GM18519 (cell line): ENCODE measurements at regions not wholly inside any gene's neighbourhood (a gene's known extent, or its start where the extent isn't known, plus 50 kb on each side); places are given as distances from the start of the nearest gene placed in this dataset.
"Not testable (repeated sequence)": the region's sequence is repeated elsewhere in the genome, so short reads cannot be mapped to it uniquely, and the experiment has no call there.

Experiments used
- ATAC-seq: cut with Tn5 transposase; IDR thresholded peaks from one replicate; pipeline ENCODE4 v1.9.1; 2021; ENCODE audit warnings: mild to moderate bottlenecking, moderate library complexity; ENCODE audit not compliant: unreplicated experiment, low FRiP score

DNA sequence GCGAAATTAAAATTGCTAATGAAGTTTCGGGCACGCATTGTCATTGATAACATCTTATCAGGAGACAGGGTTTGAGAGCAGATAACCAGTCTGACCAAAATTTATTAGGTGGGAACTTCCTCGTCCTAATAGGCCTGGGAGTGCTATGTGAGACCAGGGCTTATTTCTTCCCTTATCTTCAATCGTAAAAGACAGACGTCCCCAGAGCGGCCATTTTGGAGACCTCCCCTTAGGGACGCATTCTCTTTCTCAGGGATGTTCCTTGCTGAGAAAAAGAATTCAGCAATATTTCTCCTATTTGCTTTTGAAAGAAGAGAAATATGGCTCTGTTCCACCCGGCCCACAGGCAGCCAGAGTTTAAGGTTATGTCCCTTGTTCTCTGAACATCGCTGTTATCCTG is 184.7 kb downstream of the OSTF1 start:
- ATAC-seq, result not testable (repeated sequence)

GRCh38 chr9:75274781-75275180 is 186.5 kb downstream of the OSTF1 start:
- no peak for ATAC-seq

GRCh38 chr9:75282047-75282446 is 193.7 kb downstream of the OSTF1 start:
- ATAC-seq, result no peak

DNA sequence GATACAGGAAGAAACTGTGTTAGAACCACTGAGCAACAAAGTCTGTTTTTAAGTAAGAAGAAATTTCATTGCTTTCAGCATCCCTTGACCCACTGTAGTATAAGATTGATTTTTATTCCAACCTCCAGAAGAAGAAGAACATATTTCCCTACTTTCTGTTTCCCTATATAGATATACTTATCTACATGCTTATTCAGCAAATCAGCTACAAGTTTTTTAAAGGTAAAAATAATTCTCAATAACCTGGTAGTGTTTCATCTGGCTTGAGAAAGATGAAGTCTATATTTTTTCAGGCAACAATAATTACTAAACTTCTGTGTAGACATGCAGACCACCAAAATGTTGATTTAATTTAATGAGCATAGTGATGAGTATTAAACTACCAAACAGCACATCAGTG is 201.0 kb downstream of the OSTF1 start:
- ATAC-seq, result no peak

DNA sequence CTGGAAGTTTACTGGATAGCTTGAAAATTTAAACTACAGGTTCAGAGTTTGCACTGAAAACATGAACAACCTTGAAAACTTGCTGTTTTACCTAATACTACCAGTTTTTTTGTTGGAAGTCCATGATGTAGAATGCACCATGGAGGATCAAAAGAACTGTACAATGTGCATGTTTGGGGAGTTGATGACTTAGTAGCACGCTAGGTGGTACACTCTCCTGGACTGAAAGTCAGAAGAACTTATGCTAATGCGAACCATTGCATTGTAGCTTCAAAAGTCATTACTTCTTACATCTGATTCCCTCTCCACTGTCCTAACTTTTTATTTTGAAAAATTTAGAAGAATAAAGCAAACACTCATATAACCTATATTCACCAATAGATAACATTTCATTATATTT is 211.0 kb downstream of the OSTF1 start:
- no peak for ATAC-seq

- ATAC-seq, result no peak
Measured at GRCh38 chr9:75333624-75334023, 245.3 kb downstream of the OSTF1 start.

GRCh38 chr9:75358846-75359245 is 270.5 kb downstream of the OSTF1 start:
- ATAC-seq, result no peak

DNA sequence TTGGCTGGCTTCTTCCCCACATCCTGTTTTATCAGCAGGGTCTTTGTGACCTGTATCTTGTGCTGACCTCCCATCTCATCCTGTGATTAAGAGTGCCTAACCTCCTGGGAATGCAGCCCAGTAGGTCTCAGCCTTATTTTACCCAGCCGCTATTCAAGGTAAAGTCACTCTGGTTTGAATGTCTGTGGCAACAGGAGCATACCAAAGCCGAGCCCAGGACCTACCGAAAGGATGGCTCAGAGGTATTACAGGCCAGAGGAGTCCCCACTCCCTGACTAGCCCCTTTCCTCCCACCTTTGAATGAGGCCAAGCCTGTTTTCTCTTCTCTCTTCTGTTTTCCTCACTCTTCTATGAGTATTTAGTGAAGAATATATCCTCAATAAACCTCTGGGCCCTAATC is 271.3 kb downstream of the OSTF1 start:
- no peak for ATAC-seq

- no peak for ATAC-seq
Measured at GRCh38 chr9:75360252-75360651, 271.9 kb downstream of the OSTF1 start.

- ATAC-seq, result not testable (repeated sequence)
Measured at GRCh38 chr9:75362446-75362845, 274.1 kb downstream of the OSTF1 start.

- no peak for ATAC-seq
Measured at GRCh38 chr9:75365196-75365595, 276.9 kb downstream of the OSTF1 start.

DNA sequence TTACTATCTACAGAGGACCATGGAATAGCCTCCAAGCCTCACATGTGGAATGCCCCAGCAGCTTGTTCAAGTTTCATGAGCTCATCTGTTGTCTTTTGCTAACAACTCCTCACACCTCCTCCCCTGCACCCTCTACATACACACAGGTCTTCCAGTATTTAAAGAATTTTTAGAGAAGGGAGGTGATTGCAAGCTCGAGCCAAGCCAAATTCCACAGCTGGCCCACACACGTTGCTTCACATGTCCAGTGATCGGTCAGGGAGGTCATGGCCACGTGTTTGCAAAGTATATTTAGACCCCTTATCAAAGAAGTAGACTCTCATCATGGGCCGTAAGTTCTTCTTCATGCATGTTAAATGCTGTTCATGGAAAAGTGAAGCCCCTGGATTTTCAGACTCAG is 281.7 kb downstream of the OSTF1 start:
- ATAC-seq, result no peak

- no peak for ATAC-seq
Measured at GRCh38 chr9:75372499-75373268, 284.4 kb downstream of the OSTF1 start.

DNA sequence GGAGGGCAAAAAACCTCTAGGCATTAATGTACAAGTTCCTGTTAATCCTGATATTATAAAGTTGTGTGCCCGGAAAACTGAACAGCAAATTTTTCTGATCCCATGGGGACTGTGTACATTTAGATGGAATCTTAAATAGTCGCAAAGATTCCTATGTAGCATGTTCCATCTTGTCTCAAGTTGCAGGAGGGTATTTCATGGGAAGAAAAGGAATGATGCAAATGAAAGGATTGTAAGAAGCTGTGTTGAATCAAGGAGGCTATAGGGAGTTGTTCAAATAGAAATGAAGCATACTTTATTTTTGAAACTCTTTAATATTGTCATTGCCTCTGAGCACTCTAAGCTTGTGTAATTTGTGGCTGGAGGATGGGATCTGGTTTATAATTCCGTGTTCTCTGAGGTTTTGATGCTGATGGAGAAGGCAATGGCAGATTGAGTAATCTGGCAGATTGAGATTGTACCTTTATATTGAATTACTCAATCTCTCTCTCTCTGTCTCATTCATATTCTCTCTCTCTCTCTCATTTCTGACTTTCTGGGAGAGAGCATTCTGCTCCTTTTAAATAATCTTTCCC is 288.5 kb downstream of the OSTF1 start:
- ATAC-seq, result no peak

- no peak for ATAC-seq
Measured at GRCh38 chr9:75378036-75378435, 289.7 kb downstream of the OSTF1 start.

- ATAC-seq, result no peak
Measured at GRCh38 chr9:75378926-75379325, 290.6 kb downstream of the OSTF1 start.

GRCh38 chr9:75382126-75382525 is 293.8 kb downstream of the OSTF1 start:
- no peak for ATAC-seq

DNA sequence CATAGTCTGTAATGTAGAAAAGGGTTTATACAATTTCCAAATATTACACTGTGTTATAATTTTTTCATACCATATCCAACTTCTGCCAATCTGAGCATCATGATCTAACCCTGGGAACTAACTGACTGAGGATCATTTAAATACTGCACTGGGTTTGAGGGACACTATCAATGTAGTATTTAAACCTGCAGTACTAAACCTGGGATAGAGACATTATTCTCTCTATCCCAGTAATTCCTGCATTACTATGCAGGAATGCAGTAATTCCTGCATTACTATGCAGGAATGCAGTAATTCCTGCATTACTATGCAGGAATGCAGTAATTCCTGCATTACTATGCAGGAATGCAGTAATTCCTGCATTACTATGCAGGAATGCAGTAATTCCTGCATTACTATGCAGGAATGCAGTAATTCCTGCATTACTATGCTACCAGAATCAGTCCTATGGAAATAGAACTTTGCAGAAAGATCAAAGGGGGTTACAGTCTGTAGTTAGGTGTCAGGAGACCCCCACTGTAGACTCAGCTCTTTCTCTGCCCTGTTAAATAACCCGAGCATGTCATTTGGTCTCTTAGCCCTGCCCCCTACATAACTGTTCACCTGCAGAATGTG is 295.2 kb downstream of the OSTF1 start:
- not testable (repeated sequence) for ATAC-seq

- no peak for ATAC-seq
Measured at GRCh38 chr9:75385236-75385635, 296.9 kb downstream of the OSTF1 start.

GRCh38 chr9:75389101-75389500 is 300.8 kb downstream of the OSTF1 start:
- no peak for ATAC-seq

DNA sequence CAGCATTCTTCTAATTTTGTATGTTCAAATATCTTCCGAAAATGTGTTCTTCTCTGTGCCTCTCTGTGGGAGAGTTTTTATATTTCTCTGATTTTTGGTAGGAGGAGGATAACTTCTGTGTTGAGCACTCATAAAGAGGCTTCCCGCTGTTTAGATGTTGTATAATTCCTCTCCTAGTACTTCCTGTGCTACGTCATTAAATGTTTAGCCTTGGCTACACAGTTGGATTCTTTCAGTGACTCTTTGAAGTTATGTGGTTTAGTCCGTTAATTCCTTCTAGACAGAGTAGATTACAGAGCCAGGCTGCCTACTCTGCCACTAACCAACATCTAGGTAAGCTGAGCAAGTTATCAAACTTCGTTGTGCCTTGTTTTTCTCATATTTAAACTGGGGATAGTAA is 302.6 kb downstream of the OSTF1 start:
- ATAC-seq, result no peak

DNA sequence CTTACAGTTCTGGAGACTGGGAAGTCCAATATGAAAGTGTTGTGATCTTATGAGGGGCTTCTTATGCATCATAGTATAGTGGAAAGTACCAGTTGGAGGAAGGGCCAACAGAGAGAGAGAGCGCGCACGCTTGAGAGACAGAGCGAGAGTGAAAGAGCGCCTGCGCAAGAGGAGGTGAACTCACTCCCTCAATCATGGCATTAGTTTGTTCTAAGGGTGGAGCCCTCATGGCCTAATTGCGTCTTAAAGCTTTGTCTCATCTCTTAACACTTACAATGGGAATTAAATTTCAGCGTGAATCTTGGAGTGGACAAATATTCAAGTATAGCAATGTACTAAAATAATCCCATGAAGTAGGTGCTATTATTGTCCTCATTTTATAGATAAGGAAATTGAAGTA is 303.2 kb downstream of the OSTF1 start:
- no peak for ATAC-seq
